Gastrocnemius medialis (tissue), 4 donors: ENCODE measurements at regions not wholly inside any gene's neighbourhood (a gene's known extent, or its start where the extent isn't known, plus 50 kb on each side); places are given as distances from the start of the nearest gene placed in this dataset.
"Not testable (repeated sequence)": the region's sequence is repeated elsewhere in the genome, so short reads cannot be mapped to it uniquely, and the experiment has no call there.

Experiments used
- CTCF ChIP-seq, 5 experiments: fragments of 450-650 bp in 3 of 5; fragments of 200-600 bp in 2 of 5; sonication (generic) in 2 of 5; IDR thresholded peaks in 4 of 5; conservative IDR thresholded peaks in 1 of 5; 1 replicate in 4 of 5; 2 replicates in 1 of 5; pipeline ENCODE4 v1.5.1; 2016 to 2019; ENCODE audit warnings: antibody characterized with exemption in 5 of 5, mild to moderate bottlenecking in 3 of 5, moderate library complexity in 3 of 5
- POLR2A ChIP-seq, 2 donors: fragments of 450-650 bp; IDR thresholded peaks; one replicate each; pipeline ENCODE4 v1.6.1; 2017; ENCODE audit warnings: antibody characterized with exemption in 2 of 2, mild to moderate bottlenecking in 2 of 2, moderate library complexity in 2 of 2

- not testable (repeated sequence) for TF ChIP-seq POLR2A (IDR thresholded peaks at IDR 0.05); CTCF (IDR thresholded peaks at IDR 0.05 in 4 of 5, conservative IDR thresholded peaks at IDR 0.05 in 1 of 5)
Observed at GRCh38 chr12:105895197-105895832, 243.4 kb downstream of the NUAK1 start.
